HL-60 (cell line): ENCODE measurements at regions not wholly inside any gene's neighbourhood (a gene's known extent, or its start where the extent isn't known, plus 50 kb on each side); places are given as distances from the start of the nearest gene placed in this dataset.

Experiments used
- DNase-seq, 2 experiments: peaks; one replicate each; pipeline ENCODE4 v3.0.0-alpha.2; 2010 to 2020; ENCODE audit warnings: low read depth in 1 of 2, low spot score in 1 of 2
- H3K27ac ChIP-seq: fragments of 250-450 bp; sonication (Bioruptor Pico); replicated peaks from 2 replicates; pipeline ENCODE4 v1.5.1; 2020; ENCODE audit warnings: mild to moderate bottlenecking, moderate library complexity
- H3K27me3 ChIP-seq: fragments of 250-450 bp; sonication (Bioruptor Pico); 2 replicates; pipeline ENCODE4 v1.5.1; 2021; ENCODE audit warnings: mild to moderate bottlenecking, moderate library complexity; ENCODE audit not compliant: insufficient read depth, poor library complexity, severe bottlenecking
- H3K4me3 ChIP-seq: replicated peaks from 2 replicates; pipeline ENCODE4 v1.5.1; 2011; ENCODE audit warnings: mild to moderate bottlenecking, control low read depth, low read length; ENCODE audit not compliant: insufficient read depth
- CTCF ChIP-seq: IDR thresholded peaks from one replicate; pipeline ENCODE4 v1.5.1; 2011; ENCODE audit warnings: low read length, control low read depth, inconsistent platforms; ENCODE audit not compliant: insufficient read depth
- GABPA ChIP-seq: IDR thresholded peaks from 2 replicates; pipeline ENCODE4 v1.6.1; 2012; ENCODE audit warnings: low read depth
- POLR2AphosphoS5 ChIP-seq: IDR thresholded peaks from 2 replicates; pipeline ENCODE4 v1.6.1; 2012; ENCODE audit warnings: low read depth
- REST ChIP-seq: IDR thresholded peaks from 2 replicates; pipeline ENCODE4 v1.6.1; 2012; ENCODE audit warnings: low read depth; ENCODE audit not compliant: insufficient replicate concordance
- SPI1 ChIP-seq: IDR thresholded peaks from 2 replicates; pipeline ENCODE4 v1.6.1; 2012; ENCODE audit warnings: low read depth, mild to moderate bottlenecking, borderline replicate concordance

- no peak for TF ChIP-seq REST
- no peak for TF ChIP-seq GABPA
- TF ChIP-seq CTCF, result no peak
- TF ChIP-seq POLR2AphosphoS5, result no peak
- TF ChIP-seq SPI1, result no peak
- no peaks in the 10 kb centered on the region for H3K27me3 ChIP-seq
- no peak overlapping the region for H3K27ac ChIP-seq
- no peak for DNase-seq
- no peak overlapping the region for H3K4me3 ChIP-seq
Measured at GRCh38 chrX:63919081-63919480, 134.1 kb upstream of the ARHGEF9 start.

- H3K27me3 ChIP-seq, result no peaks in the 10 kb centered on the region
- no peak for DNase-seq
- TF ChIP-seq CTCF, result no peak
- no peak for TF ChIP-seq GABPA
- TF ChIP-seq POLR2AphosphoS5, result no peak
- no peak for TF ChIP-seq REST
- no peak for TF ChIP-seq SPI1
Measured at GRCh38 chrX:63918611-63919010, 133.6 kb upstream of the ARHGEF9 start.

GRCh38 chrX:63917296-63917695 lies 132.3 kb upstream of the ARHGEF9 start:
- DNase-seq, result no peak
- TF ChIP-seq POLR2AphosphoS5 (no peak), GABPA (no peak), SPI1 (no peak), REST (no peak), CTCF (no peak)
- Histone ChIP-seq H3K27ac (no peak overlapping the region), H3K4me3 (no peak overlapping the region), H3K27me3 (no peaks in the 10 kb centered on the region)

More at GRCh38 chrX:63918611-63919010, 133.6 kb upstream of the ARHGEF9 start:
- H3K4me3 ChIP-seq, result no peak overlapping the region
- H3K27ac ChIP-seq, result no peak overlapping the region
